Fibroblast of lung (primary cell): ENCODE measurements at regions not wholly inside any gene's neighbourhood (a gene's known extent, or its start where the extent isn't known, plus 50 kb on each side); places are given as distances from the start of the nearest gene placed in this dataset.

Experiments used
- DNase-seq, 2 donors: peaks; one replicate each; pipeline versions ENCODE4 v3.0.0 to v3.0.0-alpha.2; 2010; ENCODE audit warnings: low read depth in 2 of 2
- H2AFZ ChIP-seq: 2 replicates; pipeline ENCODE4 v1.5.1; 2012; ENCODE audit warnings: low read length, control low read depth, inconsistent platforms
- H3K27ac ChIP-seq: 2 replicates; pipeline ENCODE4 v1.5.1; 2011; ENCODE audit warnings: low read length, control low read depth; ENCODE audit not compliant: insufficient read depth
- H3K27me3 ChIP-seq: 2 replicates; pipeline ENCODE4 v1.5.1; 2011; ENCODE audit warnings: mild to moderate bottlenecking, low read length; ENCODE audit not compliant: control insufficient read depth, insufficient read depth
- H3K36me3 ChIP-seq: 2 replicates; pipeline ENCODE4 v1.5.1; 2011; ENCODE audit warnings: low read length; ENCODE audit not compliant: control insufficient read depth, insufficient read depth
- H3K4me1 ChIP-seq: 2 replicates; pipeline ENCODE4 v1.5.1; 2011; ENCODE audit warnings: low read length; ENCODE audit not compliant: control insufficient read depth, insufficient read depth; ENCODE audit errors: extremely low read depth
- H3K4me2 ChIP-seq: 2 replicates; pipeline ENCODE4 v1.5.1; 2011; ENCODE audit warnings: low read length, control low read depth; ENCODE audit not compliant: insufficient read depth; ENCODE audit errors: extremely low read depth
- H3K4me3 ChIP-seq, 4 experiments: fragments of 200-600 bp in 1 of 4; sonication (generic) in 1 of 4; replicated peaks in 1 of 4; 2 replicates each; pipeline ENCODE4 v1.5.1; 2011 to 2016; ENCODE audit warnings: low read length in 4 of 4, low read depth in 3 of 4, mild to moderate bottlenecking in 3 of 4, control low read depth in 2 of 4, inconsistent platforms in 1 of 4, mixed read lengths in 1 of 4; ENCODE audit not compliant: insufficient read depth in 1 of 4; ENCODE audit errors: control extremely low read depth in 1 of 4
- H3K79me2 ChIP-seq: 2 replicates; pipeline ENCODE4 v1.5.1; 2012; ENCODE audit warnings: mild to moderate bottlenecking, low read length, inconsistent platforms; ENCODE audit not compliant: control insufficient read depth, insufficient read depth
- H3K9ac ChIP-seq: 2 replicates; pipeline ENCODE4 v1.5.1; 2011; ENCODE audit warnings: mild to moderate bottlenecking, low read length, control low read depth; ENCODE audit not compliant: insufficient read depth
- H3K9me3 ChIP-seq: 2 replicates; pipeline ENCODE4 v1.5.1; 2012; ENCODE audit warnings: low read depth, low read length; ENCODE audit not compliant: control insufficient read depth, insufficient read depth
- H4K20me1 ChIP-seq: 2 replicates; pipeline ENCODE4 v1.5.1; 2011; ENCODE audit warnings: low read length; ENCODE audit not compliant: control insufficient read depth, insufficient read depth; ENCODE audit errors: extremely low read depth
- EZH2 ChIP-seq: IDR thresholded peaks from 2 replicates; pipeline ENCODE4 v1.5.1; 2012; ENCODE audit warnings: low read length, control low read depth, mild to moderate bottlenecking; ENCODE audit errors: missing control alignments
- TF ChIP-seq, protein P1 (sequence below), 2 donors: IDR thresholded peaks in 1 of 2; conservative IDR thresholded peaks in 1 of 2; 1 replicate in 1 of 2; 2 replicates in 1 of 2; pipeline ENCODE4 v1.5.1; 2011 to 2012; ENCODE audit warnings: low read length in 2 of 2, control low read depth in 1 of 2, inconsistent platforms in 1 of 2, low read depth in 1 of 2, mild to moderate bottlenecking in 1 of 2

DNA sequence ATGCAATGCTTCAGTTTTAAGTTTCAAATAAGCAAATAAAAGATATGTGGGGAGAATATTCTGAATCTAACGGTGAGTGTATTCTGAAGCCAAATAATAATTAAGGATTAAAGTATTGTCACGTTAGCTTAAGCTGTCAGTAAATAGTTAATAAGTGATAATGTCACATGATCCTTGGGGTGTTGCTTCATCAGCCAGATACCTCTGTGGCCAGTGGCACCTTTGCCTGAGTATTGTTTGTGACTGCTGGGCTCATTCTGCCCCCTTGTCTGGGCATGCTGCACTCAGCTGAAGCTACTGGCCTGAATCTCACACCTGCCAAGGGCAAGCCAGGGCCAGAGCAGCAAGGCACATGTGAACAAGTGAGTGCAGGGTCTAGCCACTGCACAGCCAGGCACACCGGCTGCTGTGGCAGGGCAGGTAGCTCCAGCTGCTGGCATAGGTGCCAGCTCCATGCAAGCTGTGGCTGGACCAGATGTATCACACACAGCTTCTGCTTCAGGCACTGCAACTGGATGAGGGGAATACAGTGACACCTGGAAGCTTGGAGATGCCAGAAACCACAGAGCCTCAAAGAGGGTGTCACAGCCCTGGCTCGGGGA lies 739.7 kb downstream of the SLC6A15 start:
- no peak overlapping the region for H2AFZ ChIP-seq
- no peaks in the 10 kb centered on the region for H3K9me3 ChIP-seq
- no peak for DNase-seq
- no peak overlapping the region for H3K27ac ChIP-seq
- no peaks in the 10 kb centered on the region for H3K36me3 ChIP-seq
- no peak overlapping the region for H3K4me2 ChIP-seq
- no peak overlapping the region for H3K9ac ChIP-seq
- no peaks in the 10 kb centered on the region for H3K4me1 ChIP-seq
- TF ChIP-seq, protein P1, sequence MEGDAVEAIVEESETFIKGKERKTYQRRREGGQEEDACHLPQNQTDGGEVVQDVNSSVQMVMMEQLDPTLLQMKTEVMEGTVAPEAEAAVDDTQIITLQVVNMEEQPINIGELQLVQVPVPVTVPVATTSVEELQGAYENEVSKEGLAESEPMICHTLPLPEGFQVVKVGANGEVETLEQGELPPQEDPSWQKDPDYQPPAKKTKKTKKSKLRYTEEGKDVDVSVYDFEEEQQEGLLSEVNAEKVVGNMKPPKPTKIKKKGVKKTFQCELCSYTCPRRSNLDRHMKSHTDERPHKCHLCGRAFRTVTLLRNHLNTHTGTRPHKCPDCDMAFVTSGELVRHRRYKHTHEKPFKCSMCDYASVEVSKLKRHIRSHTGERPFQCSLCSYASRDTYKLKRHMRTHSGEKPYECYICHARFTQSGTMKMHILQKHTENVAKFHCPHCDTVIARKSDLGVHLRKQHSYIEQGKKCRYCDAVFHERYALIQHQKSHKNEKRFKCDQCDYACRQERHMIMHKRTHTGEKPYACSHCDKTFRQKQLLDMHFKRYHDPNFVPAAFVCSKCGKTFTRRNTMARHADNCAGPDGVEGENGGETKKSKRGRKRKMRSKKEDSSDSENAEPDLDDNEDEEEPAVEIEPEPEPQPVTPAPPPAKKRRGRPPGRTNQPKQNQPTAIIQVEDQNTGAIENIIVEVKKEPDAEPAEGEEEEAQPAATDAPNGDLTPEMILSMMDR (conservative IDR thresholded peaks at IDR 0.05 in 1 of 2, IDR thresholded peaks at IDR 0.05 in 1 of 2; ENCODE audit: low read depth in 1 of 2, low read length in 2 of 2), result no peak
- TF ChIP-seq EZH2, result no peak
- no peaks in the 10 kb centered on the region for H3K27me3 ChIP-seq
- H3K79me2 ChIP-seq, result no peaks in the 10 kb centered on the region
- H4K20me1 ChIP-seq, result no peaks in the 10 kb centered on the region
- H3K4me3 ChIP-seq, result no peak overlapping the region

DNA sequence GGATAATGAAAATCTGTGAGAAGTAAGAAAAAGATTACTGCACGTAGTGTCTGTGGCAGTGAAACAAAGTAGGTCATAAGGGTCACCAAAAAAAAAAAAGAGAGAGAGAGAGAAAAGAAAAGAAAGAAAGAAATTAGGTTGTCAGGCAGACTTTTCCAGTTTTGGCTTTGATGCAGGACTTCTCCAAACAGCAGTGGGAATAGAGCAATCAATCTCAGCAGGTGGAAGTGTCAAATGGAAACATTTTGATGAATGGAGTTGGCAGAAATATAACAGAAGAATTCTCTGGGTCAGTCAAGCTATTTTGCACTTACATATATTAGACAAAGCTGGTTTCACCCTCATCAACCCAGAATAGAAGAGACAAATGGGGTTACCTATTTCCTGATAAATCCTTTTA lies 745.8 kb downstream of the SLC6A15 start:
- Histone ChIP-seq H4K20me1 (no peaks in the 10 kb centered on the region), H3K9ac (no peak overlapping the region), H3K27me3 (no peaks in the 10 kb centered on the region), H3K9me3 (no peaks in the 10 kb centered on the region), H3K79me2 (no peaks in the 10 kb centered on the region), H3K27ac (no peak overlapping the region), H3K4me1 (no peaks in the 10 kb centered on the region), H3K4me3 (no peak overlapping the region), H2AFZ (no peak overlapping the region), H3K36me3 (no peaks in the 10 kb centered on the region), H3K4me2 (no peak overlapping the region)
- TF ChIP-seq, protein P1 (conservative IDR thresholded peaks at IDR 0.05 in 1 of 2, IDR thresholded peaks at IDR 0.05 in 1 of 2; ENCODE audit: low read depth in 1 of 2, low read length in 2 of 2), result no peak
- TF ChIP-seq EZH2, result no peak
- DNase-seq, result no peak

DNA sequence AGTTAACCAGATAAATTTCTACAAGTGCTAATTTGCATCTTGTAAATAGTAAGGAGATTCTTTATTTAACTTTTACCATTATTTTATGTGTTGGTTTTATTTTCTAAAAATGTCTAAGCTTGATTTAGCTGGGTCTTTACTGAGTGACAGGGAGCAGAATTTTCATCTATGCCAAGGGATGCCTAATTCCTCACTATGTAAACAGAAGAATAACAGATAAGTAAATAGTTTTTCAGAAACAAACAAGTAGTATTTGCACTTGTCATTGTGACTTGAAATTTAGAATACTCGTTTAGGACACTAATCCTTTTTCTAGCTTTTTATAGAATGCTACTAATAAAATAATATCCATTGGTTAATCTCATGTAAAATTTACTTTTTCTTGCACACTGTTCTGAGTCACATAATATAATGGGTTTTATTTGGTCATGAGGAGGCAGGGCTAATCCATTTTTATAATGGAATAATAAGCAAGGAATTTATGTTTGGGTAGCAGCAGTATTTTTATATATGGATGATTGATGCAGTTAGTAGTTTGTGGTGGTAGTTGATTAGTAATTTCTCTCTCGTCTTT lies 746.5 kb downstream of the SLC6A15 start:
- Histone ChIP-seq H3K27me3 (no peaks in the 10 kb centered on the region), H3K27ac (no peak overlapping the region), H3K36me3 (no peaks in the 10 kb centered on the region), H3K4me1 (no peaks in the 10 kb centered on the region), H3K4me3 (no peak overlapping the region), H3K4me2 (no peak overlapping the region), H3K9me3 (no peaks in the 10 kb centered on the region), H3K79me2 (no peaks in the 10 kb centered on the region), H2AFZ (no peak overlapping the region), H3K9ac (no peak overlapping the region), H4K20me1 (no peaks in the 10 kb centered on the region)
- no peak for TF ChIP-seq EZH2
- TF ChIP-seq, protein P1 (conservative IDR thresholded peaks at IDR 0.05 in 1 of 2, IDR thresholded peaks at IDR 0.05 in 1 of 2; ENCODE audit: low read depth in 1 of 2, low read length in 2 of 2), result no peak
- no peak for DNase-seq
